DND-41 (cell line): ENCODE measurements at regions not wholly inside any gene's neighbourhood (a gene's known extent, or its start where the extent isn't known, plus 50 kb on each side); places are given as distances from the start of the nearest gene placed in this dataset.

Experiments
- ATAC-seq: fragments of 200-7000 bp; cut with Tn5 transposase; 3 replicates; pipeline ENCODE4 v1.9.1; 2021; ENCODE audit warnings: low read depth; ENCODE audit not compliant: insufficient read depth
- DNase-seq: peaks from one replicate; pipeline ENCODE4 v3.0.0-alpha.2; 2020
- H2AFZ ChIP-seq: 2 replicates; pipeline ENCODE4 v1.6.0; 2012; ENCODE audit warnings: low read depth, low read length
- H3K27ac ChIP-seq: 2 replicates; pipeline ENCODE4 v1.5.1; 2012; ENCODE audit warnings: low read length, inconsistent platforms
- H3K27me3 ChIP-seq: fragments of 200-600 bp; sonication (generic); 2 replicates; pipeline ENCODE4 v1.6.0; 2012; ENCODE audit warnings: low read length, mild to moderate bottlenecking, inconsistent platforms; ENCODE audit not compliant: insufficient read depth, poor library complexity
- H3K36me3 ChIP-seq: 2 replicates; pipeline ENCODE4 v1.5.1; 2012; ENCODE audit warnings: low read length, inconsistent platforms; ENCODE audit not compliant: insufficient read depth
- H3K4me1 ChIP-seq: 2 replicates; pipeline ENCODE4 v1.5.1; 2012; ENCODE audit warnings: mild to moderate bottlenecking, low read length; ENCODE audit not compliant: insufficient read depth
- H3K4me2 ChIP-seq: 2 replicates; pipeline ENCODE4 v1.6.0; 2012; ENCODE audit warnings: mild to moderate bottlenecking, moderate library complexity, low read length, inconsistent platforms; ENCODE audit not compliant: insufficient read depth
- H3K4me3 ChIP-seq, 2 experiments: fragments of 200-600 bp in 1 of 2; shearing (Covaris generic) in 1 of 2; 2 replicates each; pipeline ENCODE4 v1.5.1; 2012 to 2016; ENCODE audit warnings: inconsistent platforms in 2 of 2, low read length in 2 of 2, mild to moderate bottlenecking in 2 of 2, low read depth in 1 of 2, moderate library complexity in 1 of 2
- H3K79me2 ChIP-seq: 2 replicates; pipeline ENCODE4 v1.6.0; 2012; ENCODE audit warnings: low read length, inconsistent platforms; ENCODE audit not compliant: insufficient read depth
- H3K9ac ChIP-seq: 2 replicates; pipeline ENCODE4 v1.6.0; 2012; ENCODE audit warnings: low read depth, mild to moderate bottlenecking, inconsistent platforms, low read length, moderate library complexity
- H3K9me3 ChIP-seq: 2 replicates; pipeline ENCODE4 v1.5.1; 2012; ENCODE audit warnings: low read length, moderate library complexity, mild to moderate bottlenecking, inconsistent platforms; ENCODE audit not compliant: insufficient read depth, severe bottlenecking
- H4K20me1 ChIP-seq: 2 replicates; pipeline ENCODE4 v1.6.0; 2012; ENCODE audit warnings: low read length; ENCODE audit not compliant: insufficient read depth
- EZH2 ChIP-seq: IDR thresholded peaks from 3 replicates; pipeline ENCODE4 v1.6.1; 2012; ENCODE audit warnings: borderline replicate concordance, low read depth, mild to moderate bottlenecking, moderate library complexity, low read length, inconsistent platforms; ENCODE audit not compliant: severe bottlenecking
- TF ChIP-seq, protein P1 (sequence below): IDR thresholded peaks from 2 replicates; pipeline ENCODE4 v1.5.1; 2012; ENCODE audit warnings: borderline replicate concordance, low read length, moderate library complexity, mild to moderate bottlenecking; ENCODE audit not compliant: poor library complexity, severe bottlenecking; ENCODE audit errors: extremely low read depth

DNA sequence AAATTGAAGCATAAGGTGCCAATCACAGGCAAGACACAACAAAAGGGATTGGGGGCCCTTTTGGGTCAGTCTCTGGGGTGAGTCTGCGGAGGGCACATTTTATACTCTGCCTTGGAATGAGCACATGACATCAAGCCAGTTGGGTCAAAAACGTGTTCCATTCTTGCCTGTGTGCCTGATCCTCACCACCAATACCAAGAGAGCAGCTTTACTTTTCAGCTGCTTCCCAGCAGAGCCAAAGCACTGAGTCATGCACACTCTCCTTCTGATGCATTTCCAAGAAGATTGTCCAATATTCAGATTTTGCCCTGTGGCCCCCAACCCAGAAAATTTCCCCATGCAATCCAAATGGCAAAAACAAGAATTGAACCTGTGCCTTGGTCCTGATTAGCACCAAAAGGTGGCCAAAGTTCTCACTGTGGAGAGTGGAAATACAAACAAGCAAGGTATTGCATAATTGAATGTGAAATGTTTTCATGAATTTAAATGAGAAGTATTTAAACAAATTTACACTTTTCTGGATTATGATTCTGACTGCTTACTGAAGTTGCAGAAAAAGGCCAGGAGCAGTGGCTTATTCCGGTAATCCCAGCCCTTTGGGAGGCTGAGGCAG is 217.8 kb upstream of the SOX9 start:
- no peak overlapping the region for H3K9ac ChIP-seq
- no peak for TF ChIP-seq EZH2
- TF ChIP-seq, protein P1, sequence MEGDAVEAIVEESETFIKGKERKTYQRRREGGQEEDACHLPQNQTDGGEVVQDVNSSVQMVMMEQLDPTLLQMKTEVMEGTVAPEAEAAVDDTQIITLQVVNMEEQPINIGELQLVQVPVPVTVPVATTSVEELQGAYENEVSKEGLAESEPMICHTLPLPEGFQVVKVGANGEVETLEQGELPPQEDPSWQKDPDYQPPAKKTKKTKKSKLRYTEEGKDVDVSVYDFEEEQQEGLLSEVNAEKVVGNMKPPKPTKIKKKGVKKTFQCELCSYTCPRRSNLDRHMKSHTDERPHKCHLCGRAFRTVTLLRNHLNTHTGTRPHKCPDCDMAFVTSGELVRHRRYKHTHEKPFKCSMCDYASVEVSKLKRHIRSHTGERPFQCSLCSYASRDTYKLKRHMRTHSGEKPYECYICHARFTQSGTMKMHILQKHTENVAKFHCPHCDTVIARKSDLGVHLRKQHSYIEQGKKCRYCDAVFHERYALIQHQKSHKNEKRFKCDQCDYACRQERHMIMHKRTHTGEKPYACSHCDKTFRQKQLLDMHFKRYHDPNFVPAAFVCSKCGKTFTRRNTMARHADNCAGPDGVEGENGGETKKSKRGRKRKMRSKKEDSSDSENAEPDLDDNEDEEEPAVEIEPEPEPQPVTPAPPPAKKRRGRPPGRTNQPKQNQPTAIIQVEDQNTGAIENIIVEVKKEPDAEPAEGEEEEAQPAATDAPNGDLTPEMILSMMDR, result no peak
- DNase-seq, result no peak
- H3K27me3 ChIP-seq, result no peaks in the 10 kb centered on the region
- H3K9me3 ChIP-seq, result no peaks in the 10 kb centered on the region
- no peak overlapping the region for H3K4me2 ChIP-seq
- H3K79me2 ChIP-seq, result no peaks in the 10 kb centered on the region
- H3K36me3 ChIP-seq, result no peaks in the 10 kb centered on the region
- H3K27ac ChIP-seq, result no peak overlapping the region
- H3K4me3 ChIP-seq, result no peak overlapping the region
- H4K20me1 ChIP-seq, result no peaks in the 10 kb centered on the region
- ATAC-seq, result no peak
- H3K4me1 ChIP-seq, result no peaks in the 10 kb centered on the region
- no peak overlapping the region for H2AFZ ChIP-seq

DNA sequence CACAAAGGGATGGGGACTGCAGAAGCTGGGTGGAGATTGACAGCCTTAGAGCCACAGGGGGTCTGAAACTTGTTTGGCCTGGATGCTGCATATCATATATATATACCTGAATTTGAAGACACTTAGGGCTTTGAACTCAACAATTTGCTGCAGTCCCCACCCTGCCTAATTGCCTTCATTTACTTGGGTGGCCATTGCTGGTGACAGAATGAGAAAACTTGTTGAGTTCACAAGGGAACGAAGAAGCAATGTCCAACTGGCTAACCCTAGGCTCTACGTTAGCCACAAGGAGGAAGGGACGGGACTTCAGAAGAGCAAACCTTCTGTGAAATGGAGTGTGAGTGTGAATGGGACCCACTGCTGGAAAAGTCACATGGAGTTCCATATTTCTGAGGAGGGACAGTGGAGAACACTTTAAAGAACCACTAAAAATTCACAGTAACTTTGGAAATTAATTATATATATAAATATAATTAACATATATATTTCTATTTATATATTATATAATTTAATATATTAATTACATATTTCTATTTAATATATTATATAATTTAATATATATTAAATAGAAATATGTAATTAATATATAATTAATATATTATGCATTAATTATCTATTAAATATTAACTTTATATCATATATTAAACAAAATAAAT is 215.3 kb upstream of the SOX9 start:
- no peaks in the 10 kb centered on the region for H3K9me3 ChIP-seq
- H4K20me1 ChIP-seq, result no peaks in the 10 kb centered on the region
- H3K79me2 ChIP-seq, result no peaks in the 10 kb centered on the region
- H3K27ac ChIP-seq, result no peak overlapping the region
- H3K27me3 ChIP-seq, result no peaks in the 10 kb centered on the region
- H3K4me3 ChIP-seq, result no peak overlapping the region
- no peaks in the 10 kb centered on the region for H3K36me3 ChIP-seq
- no peak overlapping the region for H3K9ac ChIP-seq
- no peak for TF ChIP-seq EZH2
- TF ChIP-seq, protein P1, result no peak
- ATAC-seq (no peak), DNase-seq (no peak)
- H3K4me1 ChIP-seq, result no peaks in the 10 kb centered on the region
- no peak overlapping the region for H2AFZ ChIP-seq
- no peak overlapping the region for H3K4me2 ChIP-seq

- Histone ChIP-seq H3K4me1 (no peaks in the 10 kb centered on the region), H3K36me3 (no peaks in the 10 kb centered on the region), H3K9me3 (no peaks in the 10 kb centered on the region), H3K27ac (no peak overlapping the region), H2AFZ (no peak overlapping the region), H3K27me3 (no peaks in the 10 kb centered on the region), H3K79me2 (no peaks in the 10 kb centered on the region), H4K20me1 (no peaks in the 10 kb centered on the region), H3K9ac (no peak overlapping the region), H3K4me3 (no peak overlapping the region), H3K4me2 (no peak overlapping the region)
- TF ChIP-seq, protein P1, result no peak
- TF ChIP-seq EZH2, result no peak
- ATAC-seq (no peak), DNase-seq (no peak)
Observed at GRCh38 chr17:71909155-71909554, 211.7 kb upstream of the SOX9 start.
